Activated CD8-positive, alpha-beta memory T cell treated with anti-CD3 and anti-CD28 coated beads, Interleukin-2, amount 50 U/mL, for 24 hours (primary cell): ENCODE measurements at regions not wholly inside any gene's neighbourhood (a gene's known extent, or its start where the extent isn't known, plus 50 kb on each side); places are given as distances from the start of the nearest gene placed in this dataset.
"Not testable (repeated sequence)": the region's sequence is repeated elsewhere in the genome, so short reads cannot be mapped to it uniquely, and the experiment has no call there.

Experiments
- DNase-seq: peaks from one replicate; pipeline ENCODE4 v3.0.0-alpha.2; 2020; ENCODE audit errors: extremely low read depth

- no peak for DNase-seq
Measured at GRCh38 chr4:141290771-141291170, 70.1 kb downstream of the ZNF330 start.

- DNase-seq: no peak
Measured at GRCh38 chr4:141294306-141294705, 73.6 kb downstream of the ZNF330 start.

GRCh38 chr4:141301216-141301615, 80.5 kb downstream of the ZNF330 start:
- no peak for DNase-seq

GRCh38 chr4:141302924-141303323, 82.2 kb downstream of the ZNF330 start:
- DNase-seq: no peak

- DNase-seq: no peak
Measured at GRCh38 chr4:141304346-141304745, 83.7 kb downstream of the ZNF330 start.

- DNase-seq: no peak
Measured at GRCh38 chr4:141306331-141306730, 85.6 kb downstream of the ZNF330 start.

GRCh38 chr4:141307241-141307689, 86.6 kb downstream of the ZNF330 start:
- peak; percentile 20 for DNase-seq

- no peak for DNase-seq
Measured at GRCh38 chr4:141309874-141310273, 89.2 kb downstream of the ZNF330 start.

- DNase-seq: no peak
Measured at GRCh38 chr4:141311246-141312204, 90.8 kb downstream of the ZNF330 start.

- no peak for DNase-seq
Measured at GRCh38 chr4:141314627-141315026, 93.9 kb downstream of the ZNF330 start.

- no peak for DNase-seq
Measured at GRCh38 chr4:141328560-141329173, 108.0 kb downstream of the ZNF330 start.

- DNase-seq: no peak
Measured at GRCh38 chr4:141329174-141329569, 108.5 kb downstream of the ZNF330 start.

- DNase-seq: no peak
Measured at GRCh38 chr4:141330616-141331015, 109.9 kb downstream of the ZNF330 start.

GRCh38 chr4:141331534-141332358, 111.1 kb downstream of the ZNF330 start:
- DNase-seq: no peak

- not testable (repeated sequence) for DNase-seq
Measured at GRCh38 chr4:141332359-141333181, 111.9 kb downstream of the ZNF330 start.

- DNase-seq: not testable (repeated sequence)
Measured at GRCh38 chr4:141333456-141334230, 112.9 kb downstream of the ZNF330 start.

GRCh38 chr4:141335166-141335565, 114.5 kb downstream of the ZNF330 start:
- DNase-seq: no peak

GRCh38 chr4:141338238-141338637, 117.5 kb downstream of the ZNF330 start:
- no peak for DNase-seq

GRCh38 chr4:141339391-141339790, 118.7 kb downstream of the ZNF330 start:
- no peak for DNase-seq

GRCh38 chr4:141339966-141340365, 119.3 kb downstream of the ZNF330 start:
- DNase-seq: no peak
